H9 (cell line): ENCODE measurements at regions not wholly inside any gene's neighbourhood (a gene's known extent, or its start where the extent isn't known, plus 50 kb on each side); places are given as distances from the start of the nearest gene placed in this dataset.

ENCODE experiments used
- DNase-seq: peaks from one replicate; pipeline ENCODE4 v3.0.0-alpha.2; 2017
- H2AFZ ChIP-seq: one replicate; pipeline ENCODE4 v1.6.1; 2013; ENCODE audit warnings: mild to moderate bottlenecking, low read length, control low read depth, moderate library complexity
- H2AK5ac ChIP-seq: 2 replicates; pipeline ENCODE4 v1.6.1; 2013; ENCODE audit warnings: low read length, control low read depth, mixed read lengths; ENCODE audit not compliant: insufficient read length
- H2BK120ac ChIP-seq: one replicate; pipeline ENCODE4 v1.6.1; 2013; ENCODE audit warnings: low read depth, mild to moderate bottlenecking, low read length, control low read depth, inconsistent platforms; ENCODE audit not compliant: poor library complexity, severe bottlenecking
- H2BK12ac ChIP-seq: 2 replicates; pipeline ENCODE4 v1.6.1; 2013; ENCODE audit warnings: low read length, control low read depth, mixed read lengths, low read depth; ENCODE audit not compliant: insufficient read length
- H2BK15ac ChIP-seq: 2 replicates; pipeline ENCODE4 v1.6.1; 2013; ENCODE audit warnings: low read depth, low read length, control low read depth
- H2BK20ac ChIP-seq: one replicate; pipeline ENCODE4 v1.6.1; 2013; ENCODE audit warnings: low read depth, mild to moderate bottlenecking, low read length, control low read depth, inconsistent platforms; ENCODE audit not compliant: poor library complexity, severe bottlenecking
- H2BK5ac ChIP-seq: 2 replicates; pipeline ENCODE4 v1.6.1; 2013; ENCODE audit warnings: low read length, control low read depth, mixed read lengths; ENCODE audit not compliant: insufficient read length
- H3K14ac ChIP-seq: 2 replicates; pipeline ENCODE4 v1.6.1; 2013; ENCODE audit warnings: low read length, control low read depth; ENCODE audit not compliant: insufficient read depth
- H3K18ac ChIP-seq: 2 replicates; pipeline ENCODE4 v1.6.1; 2013; ENCODE audit warnings: low read depth, mild to moderate bottlenecking, mixed read lengths, low read length, control low read depth; ENCODE audit not compliant: insufficient read length
- H3K23ac ChIP-seq: 2 replicates; pipeline ENCODE4 v1.6.1; 2013; ENCODE audit warnings: low read length, control low read depth, mixed read lengths, low read depth; ENCODE audit not compliant: insufficient read length
- H3K23me2 ChIP-seq: 2 replicates; pipeline ENCODE4 v1.6.1; 2013; ENCODE audit warnings: low read depth, mild to moderate bottlenecking, mixed read lengths, low read length, control low read depth; ENCODE audit not compliant: insufficient read length, poor library complexity, severe bottlenecking
- H3K27ac ChIP-seq: 2 replicates; pipeline ENCODE4 v1.5.1; 2013; ENCODE audit warnings: low read length, control low read depth, mixed read lengths, low read depth; ENCODE audit not compliant: insufficient read length
- H3K27me3 ChIP-seq: 2 replicates; pipeline ENCODE4 v1.6.1; 2013; ENCODE audit warnings: low read length, control low read depth, inconsistent platforms; ENCODE audit not compliant: insufficient read depth
- H3K4ac ChIP-seq: 2 replicates; pipeline ENCODE4 v1.6.1; 2013; ENCODE audit warnings: low read depth, mild to moderate bottlenecking, control low read depth, inconsistent platforms, low read length, moderate library complexity
- H3K4me1 ChIP-seq: 2 replicates; pipeline ENCODE4 v1.6.1; 2013; ENCODE audit warnings: low read length, control low read depth, inconsistent platforms; ENCODE audit not compliant: insufficient read depth
- H3K4me2 ChIP-seq: 2 replicates; pipeline ENCODE4 v1.6.1; 2013; ENCODE audit warnings: low read length, control low read depth, mixed read lengths; ENCODE audit not compliant: insufficient read length, insufficient read depth
- H3K56ac ChIP-seq: 2 replicates; pipeline ENCODE4 v1.6.1; 2013; ENCODE audit warnings: low read depth, mild to moderate bottlenecking, mixed read lengths, low read length, control low read depth; ENCODE audit not compliant: insufficient read length
- H3K79me1 ChIP-seq: 2 replicates; pipeline ENCODE4 v1.6.1; 2013; ENCODE audit warnings: low read depth, mild to moderate bottlenecking, moderate library complexity, low read length, control low read depth, inconsistent platforms; ENCODE audit not compliant: insufficient read depth, poor library complexity, severe bottlenecking
- H3K79me2 ChIP-seq: 2 replicates; pipeline ENCODE4 v1.6.1; 2013; ENCODE audit warnings: low read length, control low read depth, inconsistent platforms; ENCODE audit not compliant: insufficient read depth
- H3K9ac ChIP-seq: 2 replicates; pipeline ENCODE4 v1.6.1; 2013; ENCODE audit warnings: low read length, control low read depth, mixed read lengths; ENCODE audit not compliant: insufficient read length; ENCODE audit errors: extremely low read depth
- H3K9me3 ChIP-seq: one replicate; pipeline ENCODE4 v1.6.1; 2013; ENCODE audit warnings: low read depth, low read length, inconsistent platforms; ENCODE audit not compliant: control insufficient read depth
- H3T11ph ChIP-seq: one replicate; pipeline ENCODE4 v1.6.1; 2013; ENCODE audit warnings: mild to moderate bottlenecking, low read length, control low read depth, inconsistent platforms
- H4K20me1 ChIP-seq: one replicate; pipeline ENCODE4 v1.6.1; 2013; ENCODE audit not compliant: control insufficient read depth, insufficient read length, insufficient read depth
- H4K5ac ChIP-seq: 2 replicates; pipeline ENCODE4 v1.6.1; 2013; ENCODE audit warnings: low read depth, mild to moderate bottlenecking, mixed read lengths, low read length, control low read depth; ENCODE audit not compliant: insufficient read length
- H4K8ac ChIP-seq: replicated peaks from 2 replicates; pipeline ENCODE4 v1.6.1; 2013; ENCODE audit warnings: low read length, control low read depth, mixed read lengths, low read depth; ENCODE audit not compliant: insufficient read length
- H4K91ac ChIP-seq: 2 replicates; pipeline ENCODE4 v1.6.1; 2013; ENCODE audit warnings: low read depth, mild to moderate bottlenecking, moderate library complexity, mixed read lengths, low read length, control low read depth; ENCODE audit not compliant: insufficient read length
- H3K27ac Mint-ChIP-seq, 3 experiments: 2 replicates in 2 of 3; 3 replicates in 1 of 3; pipeline ENCODE4 v1.8.0; 2020 to 2021; ENCODE audit warnings: mixed read lengths in 3 of 3, mild to moderate bottlenecking in 1 of 3, moderate library complexity in 1 of 3
- H3K27me3 Mint-ChIP-seq: 2 replicates; pipeline ENCODE4 v1.8.0; 2021; ENCODE audit warnings: low read depth, mild to moderate bottlenecking, moderate library complexity, mixed read lengths
- H3K36me3 Mint-ChIP-seq, 3 experiments: 2 replicates in 2 of 3; 3 replicates in 1 of 3; pipeline ENCODE4 v1.8.0; 2020 to 2021; ENCODE audit warnings: low read depth in 3 of 3, mixed read lengths in 3 of 3; ENCODE audit not compliant: insufficient read depth in 1 of 3
- H3K4me1 Mint-ChIP-seq, 2 experiments: 2 replicates each; pipeline ENCODE4 v1.8.0; 2020; ENCODE audit warnings: mixed read lengths in 2 of 2
- H3K4me3 Mint-ChIP-seq, 2 experiments: 2 replicates in 1 of 2; 3 replicates in 1 of 2; pipeline ENCODE4 v1.8.0; 2020 to 2021; ENCODE audit warnings: mild to moderate bottlenecking in 2 of 2, mixed read lengths in 2 of 2, moderate library complexity in 1 of 2
- H3K9me3 Mint-ChIP-seq, 2 experiments: 2 replicates in 1 of 2; 3 replicates in 1 of 2; pipeline ENCODE4 v1.8.0; 2020; ENCODE audit warnings: mild to moderate bottlenecking in 2 of 2, mixed read lengths in 2 of 2, moderate library complexity in 1 of 2
- WGBS: extraction: QIAGEN DNeasy Blood & Tissue Kit; methylation state at CpG from one replicate; pipeline ENCODE4 v1.1.7; 2013; ENCODE audit warnings: missing lambda C conversion rate, low lambda C conversion rate, mixed read lengths; ENCODE audit not compliant: insufficient read length; ENCODE audit errors: extremely low coverage; 5-methylcytosine and 5-hydroxymethylcytosine counted together
- TF ChIP-seq, protein P1 (sequence below): fragments of 200-600 bp; sonication (generic); conservative IDR thresholded peaks from 3 replicates; pipeline ENCODE4 v1.8.0; 2021; ENCODE audit warnings: antibody characterized with exemption, mild to moderate bottlenecking

DNA sequence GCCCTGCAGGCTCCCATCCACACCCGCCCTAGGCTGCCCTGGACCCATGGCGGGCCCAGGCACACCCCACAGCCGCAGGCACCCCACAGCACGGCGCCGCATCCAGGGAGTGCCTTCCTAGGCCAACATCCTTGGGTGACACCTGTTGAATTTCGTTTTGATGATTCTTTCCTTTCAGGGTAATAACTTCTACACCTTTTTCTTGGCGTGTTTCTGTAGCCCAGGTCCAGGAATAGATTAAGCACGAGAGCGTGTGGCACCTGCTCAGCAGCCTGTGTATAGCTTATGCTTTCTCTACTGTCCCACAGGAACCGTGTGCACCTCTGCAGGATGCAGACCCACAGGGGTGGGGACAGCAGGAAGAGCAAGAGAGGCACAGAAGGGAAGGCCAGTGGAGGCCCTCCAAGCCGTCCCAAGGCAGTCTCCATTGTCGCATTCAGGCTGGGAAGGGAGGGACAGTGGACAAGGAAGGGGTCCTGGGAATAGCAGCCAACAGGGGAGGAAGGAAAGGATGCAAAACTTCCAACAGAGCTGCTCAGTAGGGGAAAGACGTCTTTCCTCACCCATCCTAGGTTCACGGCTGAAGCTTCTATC, 118.1 kb upstream of the AFDN start:
- Mint-ChIP-seq H3K4me3 (no peak overlapping the region), H3K27ac (no peak overlapping the region), H3K36me3 (no peaks in the 10 kb centered on the region), H3K4me1 (peaks cover 11 to 21% of the 10 kb centered on the region in 2 experiments), H3K9me3 (no peaks in the 10 kb centered on the region), H3K27me3 (peaks cover under 1% of the 10 kb centered on the region; the same call in 1 of the 2 replicates)
- Histone ChIP-seq H4K91ac (no peak overlapping the region), H4K20me1 (no peaks in the 10 kb centered on the region), H3K4me2 (no peak overlapping the region), H3K9me3 (no peaks in the 10 kb centered on the region), H3K9ac (no peak overlapping the region), H3K27me3 (no peaks in the 10 kb centered on the region), H3K23me2 (no peaks in the 10 kb centered on the region), H4K8ac (no peak overlapping the region), H2BK5ac (no peak overlapping the region), H2BK12ac (no peak overlapping the region), H2BK120ac (no peak overlapping the region), H3K27ac (no peak overlapping the region), H3K79me1 (no peaks in the 10 kb centered on the region), H3K18ac (no peak overlapping the region), H3K14ac (no peak overlapping the region), H4K5ac (no peak overlapping the region), H3K79me2 (no peaks in the 10 kb centered on the region), H2BK15ac (no peak overlapping the region), H3K23ac (no peak overlapping the region), H2AK5ac (no peak overlapping the region), H3K4me1 (no peaks in the 10 kb centered on the region), H3K56ac (no peak overlapping the region), H3T11ph (no peak overlapping the region), H2AFZ (no peak overlapping the region), H3K4ac (no peak overlapping the region), H2BK20ac (no peak overlapping the region)
- no CpG with 5 or more reads among the region's 15 CpGs for WGBS
- TF ChIP-seq, protein P1, sequence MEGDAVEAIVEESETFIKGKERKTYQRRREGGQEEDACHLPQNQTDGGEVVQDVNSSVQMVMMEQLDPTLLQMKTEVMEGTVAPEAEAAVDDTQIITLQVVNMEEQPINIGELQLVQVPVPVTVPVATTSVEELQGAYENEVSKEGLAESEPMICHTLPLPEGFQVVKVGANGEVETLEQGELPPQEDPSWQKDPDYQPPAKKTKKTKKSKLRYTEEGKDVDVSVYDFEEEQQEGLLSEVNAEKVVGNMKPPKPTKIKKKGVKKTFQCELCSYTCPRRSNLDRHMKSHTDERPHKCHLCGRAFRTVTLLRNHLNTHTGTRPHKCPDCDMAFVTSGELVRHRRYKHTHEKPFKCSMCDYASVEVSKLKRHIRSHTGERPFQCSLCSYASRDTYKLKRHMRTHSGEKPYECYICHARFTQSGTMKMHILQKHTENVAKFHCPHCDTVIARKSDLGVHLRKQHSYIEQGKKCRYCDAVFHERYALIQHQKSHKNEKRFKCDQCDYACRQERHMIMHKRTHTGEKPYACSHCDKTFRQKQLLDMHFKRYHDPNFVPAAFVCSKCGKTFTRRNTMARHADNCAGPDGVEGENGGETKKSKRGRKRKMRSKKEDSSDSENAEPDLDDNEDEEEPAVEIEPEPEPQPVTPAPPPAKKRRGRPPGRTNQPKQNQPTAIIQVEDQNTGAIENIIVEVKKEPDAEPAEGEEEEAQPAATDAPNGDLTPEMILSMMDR: no peak
- no peak for DNase-seq
